HG02623 (cell line): ENCODE measurements at regions not wholly inside any gene's neighbourhood (a gene's known extent, or its start where the extent isn't known, plus 50 kb on each side); places are given as distances from the start of the nearest gene placed in this dataset.

Experiments used
- ATAC-seq: cut with Tn5 transposase; IDR thresholded peaks from one replicate; pipeline ENCODE4 v1.9.1; 2021; ENCODE audit warnings: moderate library complexity; ENCODE audit not compliant: unreplicated experiment

DNA sequence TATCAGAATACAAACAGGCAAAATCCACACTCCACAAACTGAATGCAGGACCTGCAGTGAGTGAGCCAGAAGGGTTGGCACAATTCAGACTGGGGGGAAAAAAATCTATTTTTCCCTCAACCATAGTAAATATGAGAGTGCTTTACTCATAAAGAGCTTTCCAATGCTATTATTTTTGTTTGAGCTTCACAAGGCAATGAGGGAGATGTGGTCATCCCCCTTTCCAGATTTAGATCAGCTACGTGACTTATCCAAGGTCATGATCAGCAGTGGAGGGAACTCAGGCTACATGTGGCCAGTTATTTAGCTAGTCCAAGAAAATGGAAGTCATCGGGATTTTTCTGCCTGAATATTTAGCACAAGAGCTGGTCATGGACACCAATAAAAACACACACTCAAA is 120.4 kb upstream of the KLF7 start:
- no peak for ATAC-seq

- ATAC-seq, result peak; percentile 47
These were observed 122.9 kb upstream of the KLF7 start for GRCh38 chr2:207288628-207289027.

DNA sequence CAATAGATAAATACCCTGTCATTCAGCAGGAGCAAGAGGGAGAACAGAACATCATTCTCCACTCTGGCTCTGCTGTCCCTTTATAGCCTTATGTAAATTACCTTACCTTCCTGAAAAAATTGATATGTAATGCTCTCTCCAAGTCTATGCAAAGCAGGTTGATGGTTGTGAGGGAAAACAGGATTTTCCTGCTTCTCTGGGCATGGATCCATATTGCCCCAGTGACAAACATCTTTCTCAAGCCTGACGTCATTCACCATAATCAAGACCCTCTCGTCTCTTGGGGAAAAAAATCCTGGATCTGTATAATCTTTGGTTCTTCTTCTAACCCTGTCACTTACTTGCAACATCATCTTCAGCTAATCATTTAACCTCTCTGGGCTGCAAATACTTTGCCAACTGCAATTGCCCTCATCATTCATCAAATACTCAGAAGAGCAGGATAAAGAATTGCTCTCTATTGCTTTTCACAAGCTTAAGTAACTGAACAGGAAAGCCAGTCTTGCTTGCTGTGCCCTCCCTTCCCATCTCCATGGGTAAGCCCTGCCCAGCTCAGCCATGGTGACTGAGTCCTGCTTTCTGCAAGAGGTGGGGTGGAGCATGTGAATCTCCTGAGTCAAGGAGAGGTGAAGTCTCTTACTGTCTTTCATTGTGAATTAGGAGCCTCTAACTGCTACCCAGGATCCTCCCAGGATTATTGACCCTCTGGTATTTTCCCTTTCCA is 123.7 kb upstream of the KLF7 start:
- ATAC-seq, result no peak

DNA sequence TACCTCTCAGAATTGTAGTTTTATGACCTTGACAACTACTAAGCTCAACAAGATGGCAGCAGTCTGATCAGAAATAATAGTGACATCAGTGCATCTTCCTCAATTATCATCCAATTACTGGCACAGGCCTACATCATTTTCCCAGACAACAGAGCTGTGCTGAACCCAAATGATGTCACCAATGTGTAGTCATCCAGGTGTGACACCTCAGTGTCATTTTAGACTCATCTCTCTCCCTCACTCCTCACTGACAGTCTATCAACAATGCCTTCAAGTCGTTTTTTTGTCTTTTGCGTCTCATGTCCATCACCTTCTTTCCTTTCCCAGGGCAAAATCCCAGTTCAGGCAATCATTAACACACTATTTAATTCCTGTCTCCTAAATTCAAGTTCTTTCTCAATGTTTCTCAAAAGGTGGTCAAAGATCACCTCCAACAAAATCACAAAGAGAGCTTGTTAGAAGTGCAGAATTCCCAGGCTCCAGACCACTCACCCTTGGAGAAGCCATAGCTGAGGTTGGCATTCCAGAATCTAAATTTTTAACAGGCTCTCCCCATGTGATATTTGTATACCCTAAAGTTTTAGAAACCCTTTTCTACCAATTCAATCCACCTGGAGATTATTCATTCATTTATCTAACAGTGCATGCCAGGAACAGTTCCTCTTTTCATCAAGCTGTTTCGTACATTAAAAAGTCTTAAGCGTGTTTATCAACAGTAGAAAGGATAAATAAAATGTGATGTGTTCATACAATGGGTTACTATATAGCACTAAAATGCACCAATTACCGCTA is 125.3 kb upstream of the KLF7 start:
- no peak for ATAC-seq

GRCh38 chr2:207291625-207292252 is 126.0 kb upstream of the KLF7 start:
- ATAC-seq, result no peak

DNA sequence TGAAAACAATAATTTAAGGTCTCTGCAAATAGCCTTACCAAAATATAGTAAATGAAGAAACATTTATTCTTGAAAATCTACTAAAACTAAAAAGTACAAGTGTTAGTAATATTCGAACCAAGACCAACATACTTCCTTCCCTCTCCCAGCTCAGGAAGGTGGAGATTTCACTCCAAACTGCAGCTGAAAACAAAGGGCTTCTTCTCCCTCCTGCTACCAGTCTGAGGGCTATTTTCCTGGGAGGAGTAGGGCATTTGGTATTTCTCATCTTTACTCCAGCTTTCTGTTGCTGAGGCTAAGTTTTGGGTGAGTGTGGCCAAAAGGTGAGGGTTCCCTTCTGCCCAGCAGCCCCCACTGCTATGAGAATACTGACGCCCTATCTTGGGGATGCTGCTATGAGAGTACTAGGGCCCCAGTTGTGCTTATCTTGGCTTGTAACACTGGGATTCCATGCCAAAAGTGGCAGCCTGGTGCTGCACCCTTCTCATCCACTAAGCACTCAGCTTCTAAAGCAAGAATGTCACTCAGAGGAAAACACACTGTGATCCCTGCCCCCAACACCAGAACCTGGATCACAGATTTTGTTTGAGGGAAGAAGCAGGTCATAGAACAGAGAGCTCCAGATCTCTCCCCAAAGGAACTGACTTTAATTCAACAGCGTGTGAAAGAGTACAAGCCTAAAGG is 130.7 kb upstream of the KLF7 start:
- no peak for ATAC-seq

DNA sequence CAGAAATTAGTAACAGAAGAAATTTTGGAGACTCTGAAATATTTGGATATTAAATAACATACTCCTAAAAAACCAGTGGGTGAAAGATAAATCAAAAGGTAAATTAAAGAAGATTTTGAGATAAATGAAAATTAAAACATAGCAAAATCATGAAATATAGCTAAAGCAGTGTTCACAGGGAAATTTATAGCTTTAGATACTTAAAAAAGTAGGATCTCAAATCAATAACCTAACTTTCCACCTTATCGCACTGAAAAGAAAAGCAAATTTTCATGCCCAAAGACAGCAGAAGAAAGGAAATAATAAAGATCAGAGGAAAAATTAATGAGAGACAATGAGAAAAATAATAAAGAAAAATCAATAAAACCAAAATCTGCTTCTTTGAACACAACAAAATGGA is 135.1 kb upstream of the KLF7 start:
- no peak for ATAC-seq

- ATAC-seq, result no peak
These were observed 139.0 kb upstream of the KLF7 start for GRCh38 chr2:207304761-207305160.

GRCh38 chr2:207308519-207309224 is 142.9 kb upstream of the KLF7 start:
- no peak for ATAC-seq

GRCh38 chr2:207311316-207312005 is 145.7 kb upstream of the KLF7 start:
- ATAC-seq, result peak; percentile 82

GRCh38 chr2:207312006-207312356 is 146.2 kb upstream of the KLF7 start:
- ATAC-seq, result no peak

DNA sequence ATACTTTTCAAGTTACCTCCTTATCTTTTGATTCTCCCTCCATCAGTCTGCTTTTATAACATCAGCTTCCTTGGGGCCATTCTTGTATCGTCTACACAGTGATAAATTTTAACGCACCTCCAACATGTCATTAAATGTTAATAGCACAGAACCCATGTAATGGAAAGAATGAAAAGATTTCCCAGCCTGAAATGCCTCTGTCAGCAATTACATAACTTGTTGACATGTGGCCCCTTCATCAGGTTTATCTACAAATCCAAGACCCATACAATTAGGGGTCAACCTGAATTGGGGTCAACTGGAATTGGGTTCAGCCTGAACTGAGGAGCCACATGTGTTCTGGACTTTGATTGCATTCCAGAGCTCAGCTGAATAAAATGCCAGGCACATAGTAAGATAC is 148.2 kb upstream of the KLF7 start:
- ATAC-seq, result no peak

- no peak for ATAC-seq
These were observed 149.4 kb upstream of the KLF7 start for GRCh38 chr2:207315131-207315530.

- ATAC-seq, result no peak
These were observed 150.7 kb upstream of the KLF7 start for GRCh38 chr2:207316484-207316883.

DNA sequence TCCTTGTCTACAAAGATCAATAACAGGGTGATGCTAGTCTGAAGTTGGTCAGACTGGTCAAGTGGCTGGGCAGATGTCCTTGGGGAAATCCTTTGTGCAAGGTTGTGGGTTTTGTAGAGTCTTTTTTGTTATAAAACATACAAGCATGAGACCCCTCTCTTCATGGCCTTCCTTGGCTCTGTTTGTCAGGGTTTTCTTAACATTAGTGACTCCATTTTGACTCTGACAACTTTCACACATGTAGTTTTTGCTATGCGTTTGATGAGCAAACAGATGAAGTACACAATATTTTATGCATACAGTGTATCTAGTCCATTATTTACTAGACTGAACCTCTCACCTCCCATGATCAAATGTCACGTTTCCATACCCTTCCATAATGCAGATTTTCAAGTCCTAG is 151.2 kb upstream of the KLF7 start:
- no peak for ATAC-seq

- no peak for ATAC-seq
These were observed 151.7 kb upstream of the KLF7 start for GRCh38 chr2:207317378-207317984.

DNA sequence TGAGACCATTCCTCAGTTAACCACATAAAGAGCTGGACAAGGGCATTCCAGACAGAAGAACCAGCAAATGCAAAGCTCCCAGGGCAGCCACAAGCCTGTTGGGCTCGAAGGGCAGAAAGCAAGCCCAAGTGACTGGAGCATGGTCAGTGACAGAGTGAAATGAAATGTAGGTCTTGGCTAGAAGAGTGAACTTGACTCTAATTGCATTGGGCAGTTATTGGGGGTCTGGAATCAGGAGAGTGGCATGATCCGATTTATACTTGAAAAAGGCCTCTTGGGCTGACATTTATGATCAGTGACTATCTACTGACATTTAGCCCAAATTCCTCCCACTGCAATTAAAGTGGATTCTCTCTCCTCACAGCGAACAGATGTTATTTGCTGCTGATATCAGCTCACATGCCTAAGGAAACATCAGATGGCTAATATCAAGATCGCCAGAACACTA is 152.5 kb upstream of the KLF7 start:
- no peak for ATAC-seq

DNA sequence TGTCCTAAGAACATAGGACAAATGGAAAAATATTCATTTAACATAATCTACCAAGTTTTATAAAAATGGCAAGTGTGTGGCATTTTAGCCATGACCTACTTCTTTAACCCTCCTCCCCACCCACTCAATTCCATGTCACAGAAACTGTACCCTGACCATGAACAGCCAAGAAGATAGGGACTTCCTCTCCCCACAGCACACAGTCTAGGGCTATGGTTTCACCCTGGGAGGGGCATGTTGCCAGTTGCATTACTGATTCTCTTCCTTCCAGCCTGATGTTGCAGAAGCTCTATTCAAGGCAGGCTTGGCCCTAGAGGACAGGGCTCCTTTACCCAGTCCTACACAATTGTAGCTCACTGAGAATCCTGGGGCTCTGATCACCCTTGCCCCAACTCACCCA is 153.6 kb upstream of the KLF7 start:
- no peak for ATAC-seq

DNA sequence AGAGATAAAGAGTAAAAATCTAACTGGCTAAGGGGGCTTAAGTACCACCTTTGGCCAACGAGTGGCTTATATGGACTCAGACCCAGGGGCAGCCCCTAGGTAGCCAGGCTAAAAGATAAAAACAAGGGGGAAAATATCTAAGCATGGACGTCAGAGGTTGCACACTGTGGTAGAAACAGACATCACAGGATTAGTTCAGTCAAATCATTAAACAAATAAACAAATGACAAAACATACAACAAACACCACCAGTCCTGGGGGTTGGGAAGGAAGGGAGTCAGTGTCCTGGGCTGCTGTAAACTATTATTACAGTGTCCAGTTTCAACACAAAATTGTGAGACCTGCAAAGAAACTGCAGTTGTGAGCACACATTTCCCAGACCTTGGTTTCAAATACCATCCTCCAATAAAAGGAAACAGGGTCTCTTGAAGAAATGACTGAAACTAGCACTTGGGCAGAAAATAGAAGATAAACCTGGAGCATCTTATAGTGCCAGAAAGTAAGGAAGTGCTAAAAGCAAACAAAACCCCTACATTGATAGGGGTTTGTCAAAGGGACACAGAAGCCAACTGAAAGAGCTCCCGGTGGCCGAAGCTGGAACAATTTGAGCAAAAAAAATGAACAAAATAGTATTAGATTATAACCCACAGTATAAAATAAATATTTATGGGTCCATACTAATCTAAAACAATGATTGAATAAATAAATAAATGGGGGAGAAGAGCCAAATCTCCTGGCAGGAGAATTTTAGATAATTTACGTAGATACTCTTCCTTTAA is 154.8 kb upstream of the KLF7 start:
- ATAC-seq, result no peak
